H9 (cell line): ENCODE measurements at regions not wholly inside any gene's neighbourhood (a gene's known extent, or its start where the extent isn't known, plus 50 kb on each side); places are given as distances from the start of the nearest gene placed in this dataset.

Experiments used
- DNase-seq: peaks from one replicate; pipeline ENCODE4 v3.0.0-alpha.2; 2017
- H2AFZ ChIP-seq: one replicate; pipeline ENCODE4 v1.6.1; 2013; ENCODE audit warnings: mild to moderate bottlenecking, low read length, control low read depth, moderate library complexity
- H2AK5ac ChIP-seq: 2 replicates; pipeline ENCODE4 v1.6.1; 2013; ENCODE audit warnings: low read length, control low read depth, mixed read lengths; ENCODE audit not compliant: insufficient read length
- H2BK120ac ChIP-seq: one replicate; pipeline ENCODE4 v1.6.1; 2013; ENCODE audit warnings: low read depth, mild to moderate bottlenecking, low read length, control low read depth, inconsistent platforms; ENCODE audit not compliant: poor library complexity, severe bottlenecking
- H2BK12ac ChIP-seq: 2 replicates; pipeline ENCODE4 v1.6.1; 2013; ENCODE audit warnings: low read length, control low read depth, mixed read lengths, low read depth; ENCODE audit not compliant: insufficient read length
- H2BK15ac ChIP-seq: 2 replicates; pipeline ENCODE4 v1.6.1; 2013; ENCODE audit warnings: low read depth, low read length, control low read depth
- H2BK20ac ChIP-seq: one replicate; pipeline ENCODE4 v1.6.1; 2013; ENCODE audit warnings: low read depth, mild to moderate bottlenecking, low read length, control low read depth, inconsistent platforms; ENCODE audit not compliant: poor library complexity, severe bottlenecking
- H2BK5ac ChIP-seq: 2 replicates; pipeline ENCODE4 v1.6.1; 2013; ENCODE audit warnings: low read length, control low read depth, mixed read lengths; ENCODE audit not compliant: insufficient read length
- H3K14ac ChIP-seq: 2 replicates; pipeline ENCODE4 v1.6.1; 2013; ENCODE audit warnings: low read length, control low read depth; ENCODE audit not compliant: insufficient read depth
- H3K18ac ChIP-seq: 2 replicates; pipeline ENCODE4 v1.6.1; 2013; ENCODE audit warnings: low read depth, mild to moderate bottlenecking, mixed read lengths, low read length, control low read depth; ENCODE audit not compliant: insufficient read length
- H3K23ac ChIP-seq: 2 replicates; pipeline ENCODE4 v1.6.1; 2013; ENCODE audit warnings: low read length, control low read depth, mixed read lengths, low read depth; ENCODE audit not compliant: insufficient read length
- H3K23me2 ChIP-seq: 2 replicates; pipeline ENCODE4 v1.6.1; 2013; ENCODE audit warnings: low read depth, mild to moderate bottlenecking, mixed read lengths, low read length, control low read depth; ENCODE audit not compliant: insufficient read length, poor library complexity, severe bottlenecking
- H3K27ac ChIP-seq: 2 replicates; pipeline ENCODE4 v1.5.1; 2013; ENCODE audit warnings: low read length, control low read depth, mixed read lengths, low read depth; ENCODE audit not compliant: insufficient read length
- H3K27me3 ChIP-seq: 2 replicates; pipeline ENCODE4 v1.6.1; 2013; ENCODE audit warnings: low read length, control low read depth, inconsistent platforms; ENCODE audit not compliant: insufficient read depth
- H3K4ac ChIP-seq: 2 replicates; pipeline ENCODE4 v1.6.1; 2013; ENCODE audit warnings: low read depth, mild to moderate bottlenecking, control low read depth, inconsistent platforms, low read length, moderate library complexity
- H3K4me1 ChIP-seq: 2 replicates; pipeline ENCODE4 v1.6.1; 2013; ENCODE audit warnings: low read length, control low read depth, inconsistent platforms; ENCODE audit not compliant: insufficient read depth
- H3K4me2 ChIP-seq: 2 replicates; pipeline ENCODE4 v1.6.1; 2013; ENCODE audit warnings: low read length, control low read depth, mixed read lengths; ENCODE audit not compliant: insufficient read length, insufficient read depth
- H3K56ac ChIP-seq: 2 replicates; pipeline ENCODE4 v1.6.1; 2013; ENCODE audit warnings: low read depth, mild to moderate bottlenecking, mixed read lengths, low read length, control low read depth; ENCODE audit not compliant: insufficient read length
- H3K79me1 ChIP-seq: 2 replicates; pipeline ENCODE4 v1.6.1; 2013; ENCODE audit warnings: low read depth, mild to moderate bottlenecking, moderate library complexity, low read length, control low read depth, inconsistent platforms; ENCODE audit not compliant: insufficient read depth, poor library complexity, severe bottlenecking
- H3K79me2 ChIP-seq: 2 replicates; pipeline ENCODE4 v1.6.1; 2013; ENCODE audit warnings: low read length, control low read depth, inconsistent platforms; ENCODE audit not compliant: insufficient read depth
- H3K9ac ChIP-seq: 2 replicates; pipeline ENCODE4 v1.6.1; 2013; ENCODE audit warnings: low read length, control low read depth, mixed read lengths; ENCODE audit not compliant: insufficient read length; ENCODE audit errors: extremely low read depth
- H3K9me3 ChIP-seq: one replicate; pipeline ENCODE4 v1.6.1; 2013; ENCODE audit warnings: low read depth, low read length, inconsistent platforms; ENCODE audit not compliant: control insufficient read depth
- H3T11ph ChIP-seq: one replicate; pipeline ENCODE4 v1.6.1; 2013; ENCODE audit warnings: mild to moderate bottlenecking, low read length, control low read depth, inconsistent platforms
- H4K20me1 ChIP-seq: one replicate; pipeline ENCODE4 v1.6.1; 2013; ENCODE audit not compliant: control insufficient read depth, insufficient read length, insufficient read depth
- H4K5ac ChIP-seq: 2 replicates; pipeline ENCODE4 v1.6.1; 2013; ENCODE audit warnings: low read depth, mild to moderate bottlenecking, mixed read lengths, low read length, control low read depth; ENCODE audit not compliant: insufficient read length
- H4K8ac ChIP-seq: replicated peaks from 2 replicates; pipeline ENCODE4 v1.6.1; 2013; ENCODE audit warnings: low read length, control low read depth, mixed read lengths, low read depth; ENCODE audit not compliant: insufficient read length
- H4K91ac ChIP-seq: 2 replicates; pipeline ENCODE4 v1.6.1; 2013; ENCODE audit warnings: low read depth, mild to moderate bottlenecking, moderate library complexity, mixed read lengths, low read length, control low read depth; ENCODE audit not compliant: insufficient read length
- H3K27ac Mint-ChIP-seq, 3 experiments: 2 replicates in 2 of 3; 3 replicates in 1 of 3; pipeline ENCODE4 v1.8.0; 2020 to 2021; ENCODE audit warnings: mixed read lengths in 3 of 3, mild to moderate bottlenecking in 1 of 3, moderate library complexity in 1 of 3
- H3K27me3 Mint-ChIP-seq: 2 replicates; pipeline ENCODE4 v1.8.0; 2021; ENCODE audit warnings: low read depth, mild to moderate bottlenecking, moderate library complexity, mixed read lengths
- H3K36me3 Mint-ChIP-seq, 3 experiments: 2 replicates in 2 of 3; 3 replicates in 1 of 3; pipeline ENCODE4 v1.8.0; 2020 to 2021; ENCODE audit warnings: low read depth in 3 of 3, mixed read lengths in 3 of 3; ENCODE audit not compliant: insufficient read depth in 1 of 3
- H3K4me1 Mint-ChIP-seq, 2 experiments: 2 replicates each; pipeline ENCODE4 v1.8.0; 2020; ENCODE audit warnings: mixed read lengths in 2 of 2
- H3K4me3 Mint-ChIP-seq, 2 experiments: 2 replicates in 1 of 2; 3 replicates in 1 of 2; pipeline ENCODE4 v1.8.0; 2020 to 2021; ENCODE audit warnings: mild to moderate bottlenecking in 2 of 2, mixed read lengths in 2 of 2, moderate library complexity in 1 of 2
- H3K9me3 Mint-ChIP-seq, 2 experiments: 2 replicates in 1 of 2; 3 replicates in 1 of 2; pipeline ENCODE4 v1.8.0; 2020; ENCODE audit warnings: mild to moderate bottlenecking in 2 of 2, mixed read lengths in 2 of 2, moderate library complexity in 1 of 2
- WGBS: extraction: QIAGEN DNeasy Blood & Tissue Kit; methylation state at CpG from one replicate; pipeline ENCODE4 v1.1.7; 2013; ENCODE audit warnings: missing lambda C conversion rate, low lambda C conversion rate, mixed read lengths; ENCODE audit not compliant: insufficient read length; ENCODE audit errors: extremely low coverage; 5-methylcytosine and 5-hydroxymethylcytosine counted together
- TF ChIP-seq, protein P1 (sequence below): fragments of 200-600 bp; sonication (generic); conservative IDR thresholded peaks from 3 replicates; pipeline ENCODE4 v1.8.0; 2021; ENCODE audit warnings: antibody characterized with exemption, mild to moderate bottlenecking

DNA sequence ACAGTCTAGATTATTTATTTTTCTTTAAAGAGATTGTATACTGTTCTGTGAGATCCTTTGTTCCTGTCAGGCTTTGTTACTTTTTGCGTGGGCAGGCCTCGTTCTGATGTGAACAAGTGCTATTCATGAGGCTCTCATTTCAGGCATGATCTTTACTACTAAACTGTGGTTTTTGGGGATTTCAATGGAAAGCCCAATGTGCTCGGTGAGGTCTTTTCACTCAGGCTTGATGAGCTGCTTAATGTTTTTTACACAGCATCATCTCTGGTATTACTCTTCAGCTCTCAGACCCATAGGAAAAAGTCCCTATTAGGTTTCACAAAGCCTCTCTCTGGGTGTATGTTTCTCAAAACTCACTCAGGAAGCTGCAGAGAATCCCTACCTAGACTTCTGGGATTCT, 419.4 kb downstream of the GPATCH2 start:
- no peak overlapping the region for H4K91ac ChIP-seq
- no CpG with 5 or more reads among the region's 3 CpGs for WGBS
- H3K14ac ChIP-seq, result no peak overlapping the region
- no peak overlapping the region for H4K8ac ChIP-seq
- no peak overlapping the region for H2BK12ac ChIP-seq
- H3K27ac ChIP-seq, result no peak overlapping the region
- H2BK5ac ChIP-seq, result no peak overlapping the region
- no peak overlapping the region for H2BK15ac ChIP-seq
- H3K27ac Mint-ChIP-seq, result no peak overlapping the region; a peak in 1 of 7 replicates
- TF ChIP-seq, protein P1, sequence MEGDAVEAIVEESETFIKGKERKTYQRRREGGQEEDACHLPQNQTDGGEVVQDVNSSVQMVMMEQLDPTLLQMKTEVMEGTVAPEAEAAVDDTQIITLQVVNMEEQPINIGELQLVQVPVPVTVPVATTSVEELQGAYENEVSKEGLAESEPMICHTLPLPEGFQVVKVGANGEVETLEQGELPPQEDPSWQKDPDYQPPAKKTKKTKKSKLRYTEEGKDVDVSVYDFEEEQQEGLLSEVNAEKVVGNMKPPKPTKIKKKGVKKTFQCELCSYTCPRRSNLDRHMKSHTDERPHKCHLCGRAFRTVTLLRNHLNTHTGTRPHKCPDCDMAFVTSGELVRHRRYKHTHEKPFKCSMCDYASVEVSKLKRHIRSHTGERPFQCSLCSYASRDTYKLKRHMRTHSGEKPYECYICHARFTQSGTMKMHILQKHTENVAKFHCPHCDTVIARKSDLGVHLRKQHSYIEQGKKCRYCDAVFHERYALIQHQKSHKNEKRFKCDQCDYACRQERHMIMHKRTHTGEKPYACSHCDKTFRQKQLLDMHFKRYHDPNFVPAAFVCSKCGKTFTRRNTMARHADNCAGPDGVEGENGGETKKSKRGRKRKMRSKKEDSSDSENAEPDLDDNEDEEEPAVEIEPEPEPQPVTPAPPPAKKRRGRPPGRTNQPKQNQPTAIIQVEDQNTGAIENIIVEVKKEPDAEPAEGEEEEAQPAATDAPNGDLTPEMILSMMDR, result no peak
- no peak overlapping the region for H2AK5ac ChIP-seq
- no peak overlapping the region for H3K56ac ChIP-seq
- H2BK120ac ChIP-seq, result no peak overlapping the region
- peaks cover 0 to 4% of the 10 kb centered on the region in 2 experiments; a peak in 2 of 5 replicates for H3K9me3 Mint-ChIP-seq
- H3K79me1 ChIP-seq, result no peaks in the 10 kb centered on the region
- H3K4me3 Mint-ChIP-seq, result no peak overlapping the region
- no peaks in the 10 kb centered on the region for H3K79me2 ChIP-seq
- H3K27me3 Mint-ChIP-seq, result no peaks in the 10 kb centered on the region
- H3K9me3 ChIP-seq, result no peaks in the 10 kb centered on the region
- no peak overlapping the region for H3K9ac ChIP-seq
- H2BK20ac ChIP-seq, result no peak overlapping the region
- no peak overlapping the region for H3K18ac ChIP-seq
- no peak overlapping the region for H4K5ac ChIP-seq
- no peaks in the 10 kb centered on the region for H3K27me3 ChIP-seq
- no peaks in the 10 kb centered on the region for H4K20me1 ChIP-seq
- H2AFZ ChIP-seq, result no peak overlapping the region
- no peaks in the 10 kb centered on the region for H3K23me2 ChIP-seq
- H3K4ac ChIP-seq, result no peak overlapping the region
- H3K4me2 ChIP-seq, result no peak overlapping the region
- no peak overlapping the region for H3K23ac ChIP-seq
- no peaks in the 10 kb centered on the region for H3K4me1 Mint-ChIP-seq
- H3T11ph ChIP-seq, result no peak overlapping the region
- DNase-seq, result no peak
- H3K4me1 ChIP-seq, result no peaks in the 10 kb centered on the region
- H3K36me3 Mint-ChIP-seq, result no peaks in the 10 kb centered on the region; a peak in 1 of 7 replicates
